ENCODE measurements at regions not wholly inside any gene's neighbourhood (a gene's known extent, or its start where the extent isn't known, plus 50 kb on each side); places are given as distances from the start of the nearest gene placed in this dataset.

GRCh38 chr10:18773180-18773579 is 113.9 kb downstream of the ARL5B start:
- Histone ChIP-seq H3K9me3 (ENCODE audit: control insufficient read depth, low read length) (no peaks in the 10 kb centered on the region), H3K4me1 (ENCODE audit: control insufficient read depth, insufficient read depth, low read length) (no peaks in the 10 kb centered on the region), H3K27me3 (ENCODE audit: control insufficient read depth, insufficient read depth, low read length, poor library complexity, severe bottlenecking) (no peaks in the 10 kb centered on the region), H3K9ac (ENCODE audit: extremely low read depth, low read length, poor library complexity, severe bottlenecking) (no peak overlapping the region), H3K36me3 (ENCODE audit: control insufficient read depth, insufficient read depth, low read length) (no peaks in the 10 kb centered on the region), H3K27ac (ENCODE audit: low read depth, low read length) (no peak overlapping the region), H3K4me3 (ENCODE audit: low read length) (no peak overlapping the region)
- Mint-ChIP-seq H3K27me3 (ENCODE audit: insufficient read depth) (no peaks in the 10 kb centered on the region), H3K9me3 (no peaks in the 10 kb centered on the region), H3K4me1 (peaks cover 6% of the 10 kb centered on the region), H3K4me3 (no peak overlapping the region), H3K27ac (no peak overlapping the region), H3K36me3 (ENCODE audit: low read depth) (no peaks in the 10 kb centered on the region)
- 92 to 100% methylated on average over 4 of the region's 4 CpGs for WGBS, 2 experiments (ENCODE audit: insufficient coverage in 1 of 2, insufficient read length in 1 of 2)
- no peak for TF ChIP-seq CTCF (conservative IDR thresholded peaks at IDR 0.05)
- no peak for DNase-seq

DNA sequence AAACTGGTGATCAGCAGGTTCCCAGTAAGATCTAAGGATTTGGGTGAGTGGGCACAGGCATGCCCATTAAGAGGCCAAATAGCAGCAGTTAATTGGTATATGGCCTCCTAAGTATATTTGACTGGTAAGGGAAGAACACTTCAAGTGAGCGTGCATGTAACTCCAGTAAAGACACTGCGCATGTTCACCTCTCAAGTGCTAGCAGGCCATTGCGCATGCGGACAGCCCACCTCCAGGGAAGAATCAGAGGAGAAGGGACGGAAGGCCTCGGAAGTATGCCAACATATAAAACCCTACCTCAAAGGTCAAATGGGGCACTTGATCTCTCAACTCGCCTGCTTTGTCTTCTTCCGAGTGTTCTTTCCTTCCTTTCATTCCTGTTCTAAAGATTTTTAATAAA is 118.0 kb downstream of the ARL5B start:
- Mint-ChIP-seq H3K9me3 (no peaks in the 10 kb centered on the region), H3K4me1 (peaks cover under 1% of the 10 kb centered on the region), H3K36me3 (ENCODE audit: low read depth) (no peaks in the 10 kb centered on the region), H3K27me3 (ENCODE audit: insufficient read depth) (no peaks in the 10 kb centered on the region), H3K4me3 (no peak overlapping the region), H3K27ac (no peak overlapping the region)
- Histone ChIP-seq H3K27ac (ENCODE audit: low read depth, low read length) (no peak overlapping the region), H3K9ac (ENCODE audit: extremely low read depth, low read length, poor library complexity, severe bottlenecking) (no peak overlapping the region), H3K4me3 (ENCODE audit: low read length) (no peak overlapping the region), H3K27me3 (ENCODE audit: control insufficient read depth, insufficient read depth, low read length, poor library complexity, severe bottlenecking) (no peaks in the 10 kb centered on the region), H3K36me3 (ENCODE audit: control insufficient read depth, insufficient read depth, low read length) (no peaks in the 10 kb centered on the region), H3K4me1 (ENCODE audit: control insufficient read depth, insufficient read depth, low read length) (no peaks in the 10 kb centered on the region), H3K9me3 (ENCODE audit: control insufficient read depth, low read length) (no peaks in the 10 kb centered on the region)
- DNase-seq = no peak
- no peak for TF ChIP-seq CTCF (conservative IDR thresholded peaks at IDR 0.05)
- WGBS, 2 experiments (ENCODE audit: insufficient coverage in 1 of 2, insufficient read length in 1 of 2) = 95 to 98% methylated on average over 7 to 8 of the region's 8 CpGs

GRCh38 chr10:18786478-18786877 is 127.2 kb downstream of the ARL5B start:
- Histone ChIP-seq H3K4me1 (ENCODE audit: control insufficient read depth, insufficient read depth, low read length) (no peaks in the 10 kb centered on the region), H3K27ac (ENCODE audit: low read depth, low read length) (no peak overlapping the region), H3K9me3 (ENCODE audit: control insufficient read depth, low read length) (no peaks in the 10 kb centered on the region), H3K9ac (ENCODE audit: extremely low read depth, low read length, poor library complexity, severe bottlenecking) (no peak overlapping the region), H3K4me3 (ENCODE audit: low read length) (no peak overlapping the region), H3K27me3 (ENCODE audit: control insufficient read depth, insufficient read depth, low read length, poor library complexity, severe bottlenecking) (no peaks in the 10 kb centered on the region), H3K36me3 (ENCODE audit: control insufficient read depth, insufficient read depth, low read length) (no peaks in the 10 kb centered on the region)
- Mint-ChIP-seq H3K27me3 (ENCODE audit: insufficient read depth) (no peaks in the 10 kb centered on the region), H3K4me1 (no peaks in the 10 kb centered on the region), H3K27ac (no peak overlapping the region), H3K9me3 (peaks cover 8% of the 10 kb centered on the region), H3K36me3 (ENCODE audit: low read depth) (no peaks in the 10 kb centered on the region), H3K4me3 (no peak overlapping the region)
- 88% methylated on average over 3 of the region's 3 CpGs; no CpG with 5 or more reads in 1 of the 2 experiments for WGBS, 2 experiments (ENCODE audit: insufficient coverage in 1 of 2, insufficient read length in 1 of 2)
- TF ChIP-seq CTCF (conservative IDR thresholded peaks at IDR 0.05) = no peak
- no peak for DNase-seq
